ENCODE measurements at regions not wholly inside any gene's neighbourhood (a gene's known extent, or its start where the extent isn't known, plus 50 kb on each side); places are given as distances from the start of the nearest gene placed in this dataset.

DNA sequence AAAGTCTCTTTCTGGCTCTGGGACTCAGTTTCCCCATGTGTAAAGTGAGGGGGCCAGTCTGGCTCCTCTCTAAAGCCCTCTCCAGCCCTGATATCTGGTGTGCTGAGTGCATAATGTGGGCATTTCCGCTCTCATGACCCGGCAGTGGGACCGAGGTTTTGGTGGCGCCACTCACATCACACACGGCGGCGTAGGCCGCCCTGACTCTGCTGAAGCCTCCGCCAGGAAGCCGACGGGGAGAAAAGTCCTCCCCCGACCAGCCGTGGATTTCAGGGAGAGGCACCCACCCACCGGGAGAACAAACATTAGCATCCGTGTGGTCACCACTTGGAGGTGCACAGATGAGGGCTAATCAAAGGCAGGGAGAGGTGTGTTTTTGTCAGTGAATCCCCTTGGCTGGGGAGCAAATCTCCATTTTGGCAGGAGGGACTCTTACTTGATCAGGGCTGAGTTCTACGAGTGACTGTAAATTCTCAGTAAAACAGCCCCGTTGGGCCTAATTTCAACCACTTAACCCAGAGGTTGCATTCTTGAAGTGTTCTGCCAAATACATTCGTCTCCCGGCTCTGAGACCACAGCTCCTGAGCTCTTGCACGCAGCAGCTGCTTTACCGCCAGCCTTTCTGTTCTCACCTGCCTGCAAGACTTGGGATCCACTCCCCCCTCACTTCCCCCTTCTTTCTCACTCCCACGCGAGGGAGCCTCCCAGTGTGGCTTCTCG, 118.2 kb downstream of the FOXD2 start:
- no peaks in the 10 kb centered on the region for H3K9me3 ChIP-seq
- no peaks in the 10 kb centered on the region for H3K36me3 ChIP-seq
- WGBS, 2 donors: 72 to 85% methylated on average over 24 of the region's 24 CpGs
- peaks cover 0 to 8% (median 0%) of the 10 kb centered on the region in 4 donors for H3K4me1 ChIP-seq
- no peak overlapping the region for H3K4me3 ChIP-seq
- intact Hi-C loops (cut with DNase I): no loop called here
- H3K27me3 ChIP-seq: peaks cover 0 to 30% (median 0%) of the 10 kb centered on the region in 3 donors
- no peak for DNase-seq
- TF ChIP-seq EP300 (IDR thresholded peaks at IDR 0.05): no peak
- TF ChIP-seq POLR2A (IDR thresholded peaks at IDR 0.05): no peak
- TF ChIP-seq, protein P1, sequence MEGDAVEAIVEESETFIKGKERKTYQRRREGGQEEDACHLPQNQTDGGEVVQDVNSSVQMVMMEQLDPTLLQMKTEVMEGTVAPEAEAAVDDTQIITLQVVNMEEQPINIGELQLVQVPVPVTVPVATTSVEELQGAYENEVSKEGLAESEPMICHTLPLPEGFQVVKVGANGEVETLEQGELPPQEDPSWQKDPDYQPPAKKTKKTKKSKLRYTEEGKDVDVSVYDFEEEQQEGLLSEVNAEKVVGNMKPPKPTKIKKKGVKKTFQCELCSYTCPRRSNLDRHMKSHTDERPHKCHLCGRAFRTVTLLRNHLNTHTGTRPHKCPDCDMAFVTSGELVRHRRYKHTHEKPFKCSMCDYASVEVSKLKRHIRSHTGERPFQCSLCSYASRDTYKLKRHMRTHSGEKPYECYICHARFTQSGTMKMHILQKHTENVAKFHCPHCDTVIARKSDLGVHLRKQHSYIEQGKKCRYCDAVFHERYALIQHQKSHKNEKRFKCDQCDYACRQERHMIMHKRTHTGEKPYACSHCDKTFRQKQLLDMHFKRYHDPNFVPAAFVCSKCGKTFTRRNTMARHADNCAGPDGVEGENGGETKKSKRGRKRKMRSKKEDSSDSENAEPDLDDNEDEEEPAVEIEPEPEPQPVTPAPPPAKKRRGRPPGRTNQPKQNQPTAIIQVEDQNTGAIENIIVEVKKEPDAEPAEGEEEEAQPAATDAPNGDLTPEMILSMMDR (IDR thresholded peaks at IDR 0.05): no peak
- no peak for TF ChIP-seq POLR2AphosphoS5 (IDR thresholded peaks at IDR 0.05)
- no peak overlapping the region for H3K27ac ChIP-seq

DNA sequence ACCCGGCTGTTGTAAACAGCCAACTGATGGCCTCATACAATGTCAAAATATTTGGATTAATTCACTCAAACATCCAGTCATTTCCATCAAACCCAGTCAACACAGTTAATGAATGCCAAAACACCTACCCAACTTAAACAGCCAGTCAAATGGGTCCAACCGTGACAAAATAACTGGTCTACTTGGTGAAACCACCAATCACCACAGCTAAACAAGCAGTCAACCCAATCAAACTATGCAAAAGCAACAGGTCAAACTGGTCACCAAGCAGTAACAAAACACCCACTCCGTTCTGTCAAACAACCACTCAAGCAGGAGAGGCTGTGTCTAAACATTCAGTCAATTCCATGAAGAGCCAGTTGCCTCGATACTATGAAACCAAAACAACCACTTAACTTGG, 119.2 kb downstream of the FOXD2 start:
- H3K9me3 ChIP-seq: no peaks in the 10 kb centered on the region
- TF ChIP-seq POLR2A (IDR thresholded peaks at IDR 0.05): no peak
- TF ChIP-seq, protein P1 (IDR thresholded peaks at IDR 0.05): no peak
- TF ChIP-seq EP300 (IDR thresholded peaks at IDR 0.05): no peak
- no peak for TF ChIP-seq POLR2AphosphoS5 (IDR thresholded peaks at IDR 0.05)
- intact Hi-C loops (cut with DNase I): no loop called here
- no peak for DNase-seq
- 86 to 87% methylated on average over 4 of the region's 4 CpGs for WGBS, 2 donors
- peaks cover 0 to 8% (median 0%) of the 10 kb centered on the region in 4 donors for H3K4me1 ChIP-seq
- H3K27me3 ChIP-seq: peaks cover 0 to 35% (median 0%) of the 10 kb centered on the region in 3 donors
- no peak overlapping the region for H3K27ac ChIP-seq
- H3K4me3 ChIP-seq: no peak overlapping the region
- no peaks in the 10 kb centered on the region for H3K36me3 ChIP-seq

- no peaks in the 10 kb centered on the region for H3K36me3 ChIP-seq
- peaks cover 0 to 31% (median 0%) of the 10 kb centered on the region in 3 donors for H3K27me3 ChIP-seq
- H3K27ac ChIP-seq: no peak overlapping the region
- WGBS, 2 donors: 12 to 61% methylated on average over 18 of the region's 18 CpGs
- peaks cover 0 to 8% (median 0%) of the 10 kb centered on the region in 4 donors for H3K4me1 ChIP-seq
- no peaks in the 10 kb centered on the region for H3K9me3 ChIP-seq
- DNase-seq: no peak
- peak overlapping the region in 1 of 4 donors; percentile 9 for H3K4me3 ChIP-seq
- TF ChIP-seq, protein P1 (IDR thresholded peaks at IDR 0.05): no peak
- TF ChIP-seq EP300 (IDR thresholded peaks at IDR 0.05) (no peak), POLR2AphosphoS5 (IDR thresholded peaks at IDR 0.05) (no peak), POLR2A (IDR thresholded peaks at IDR 0.05) (no peak)
- intact Hi-C loops (cut with DNase I): no loop called here
These were observed 121.1 kb downstream of the FOXD2 start for GRCh38 chr1:47558601-47559593.

GRCh38 chr1:47559944-47560695, 122.3 kb downstream of the FOXD2 start:
- peaks cover 0 to 27% (median 0%) of the 10 kb centered on the region in 3 donors for H3K27me3 ChIP-seq

More at GRCh38 chr1:47559944-47560695, 122.3 kb downstream of the FOXD2 start:
- TF ChIP-seq POLR2AphosphoS5 (IDR thresholded peaks at IDR 0.05) (no peak), POLR2A (IDR thresholded peaks at IDR 0.05) (no peak), EP300 (IDR thresholded peaks at IDR 0.05) (no peak)
- TF ChIP-seq, protein P1 (IDR thresholded peaks at IDR 0.05): no peak
- intact Hi-C loops (cut with DNase I): no loop called here
- 21 to 65% methylated on average over 7 of the region's 7 CpGs for WGBS, 2 donors
- no peak overlapping the region for H3K4me3 ChIP-seq
- peaks cover 0 to 8% (median 0%) of the 10 kb centered on the region in 4 donors for H3K4me1 ChIP-seq
- H3K9me3 ChIP-seq: no peaks in the 10 kb centered on the region
- DNase-seq: no peak
- no peaks in the 10 kb centered on the region for H3K36me3 ChIP-seq
- H3K27ac ChIP-seq: no peak overlapping the region

Data from sigmoid colon (tissue), 6 donors.